ELR (cell line): ENCODE measurements at regions not wholly inside any gene's neighbourhood (a gene's known extent, or its start where the extent isn't known, plus 50 kb on each side); places are given as distances from the start of the nearest gene placed in this dataset.

Source experiments
- DNase-seq: peaks from one replicate; pipeline ENCODE4 v3.0.0-alpha.2; 2015; ENCODE audit warnings: low read depth

DNA sequence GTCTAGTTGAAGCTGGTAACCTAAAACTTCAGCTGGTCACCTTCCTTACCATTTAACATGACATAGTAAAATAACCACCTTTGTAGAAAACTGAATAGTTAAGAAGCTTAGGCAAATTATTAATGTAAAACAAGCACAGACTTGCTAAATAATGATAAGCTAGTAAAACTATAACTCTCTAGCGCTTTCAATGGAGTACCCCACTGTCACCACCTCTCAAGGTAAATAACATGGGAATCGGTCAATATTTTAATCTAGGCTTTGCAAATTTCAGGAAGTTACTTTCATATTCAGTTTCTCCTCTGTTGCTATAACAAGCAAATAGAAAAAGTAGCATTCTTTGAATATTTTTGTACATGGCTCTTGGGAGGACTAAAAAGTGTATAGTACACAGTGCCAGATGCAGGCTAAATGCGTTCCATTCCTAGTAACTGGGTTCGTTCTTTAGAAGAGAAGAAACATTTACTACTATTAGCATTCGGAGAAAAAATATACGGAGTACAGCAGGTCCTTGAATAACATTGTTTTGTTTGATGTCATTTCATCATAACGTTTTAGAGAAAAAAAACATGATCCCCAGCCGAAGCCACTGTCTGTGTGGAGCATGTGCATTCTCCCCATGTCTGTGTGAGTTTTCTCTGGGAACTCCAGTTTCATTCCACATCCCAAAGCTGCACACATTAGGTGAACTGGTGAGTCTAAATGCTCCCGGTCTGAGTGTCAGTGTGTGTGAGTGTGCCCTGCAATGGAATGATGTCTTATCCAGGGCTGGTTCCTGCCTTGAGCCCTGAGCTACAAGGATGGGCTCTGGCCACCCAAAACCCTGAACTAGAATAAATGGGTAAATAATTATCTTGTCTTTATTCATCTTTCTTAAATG lies 52.5 kb downstream of the EPRS1 start:
- DNase-seq, result no peak

DNA sequence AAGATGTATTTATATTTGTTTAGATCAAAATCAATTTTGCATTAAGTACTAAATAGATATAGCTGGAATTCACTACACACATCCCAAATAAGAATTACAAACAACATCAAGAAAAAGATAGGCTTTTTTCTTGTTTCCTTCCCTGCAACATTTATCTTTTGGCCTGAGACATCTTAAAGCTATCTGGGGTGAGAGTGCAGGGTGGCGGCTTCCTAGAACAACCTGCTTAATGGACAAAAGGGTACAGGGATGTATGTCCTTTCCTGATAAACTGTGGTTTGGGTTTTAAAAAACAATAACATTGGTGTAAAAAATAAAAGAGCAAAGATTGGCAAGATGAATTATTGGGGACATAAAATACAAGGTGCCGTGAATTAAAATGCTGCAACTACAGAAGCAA lies 54.4 kb downstream of the EPRS1 start:
- no peak for DNase-seq

DNA sequence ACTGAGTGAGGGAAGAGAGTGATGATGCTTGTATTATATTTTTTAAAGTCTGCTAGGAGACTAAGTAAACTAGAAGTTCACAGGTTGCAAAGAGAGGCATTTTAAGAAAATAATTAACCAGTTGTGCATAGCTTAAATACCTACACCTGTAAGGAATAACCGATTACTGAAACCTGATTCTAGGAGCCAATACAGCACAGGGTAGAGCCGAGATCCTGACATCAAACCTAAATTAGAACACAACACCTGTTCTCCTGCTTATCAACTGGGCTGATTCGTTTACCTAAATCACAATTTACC lies 54.8 kb downstream of the EPRS1 start:
- no peak for DNase-seq

DNA sequence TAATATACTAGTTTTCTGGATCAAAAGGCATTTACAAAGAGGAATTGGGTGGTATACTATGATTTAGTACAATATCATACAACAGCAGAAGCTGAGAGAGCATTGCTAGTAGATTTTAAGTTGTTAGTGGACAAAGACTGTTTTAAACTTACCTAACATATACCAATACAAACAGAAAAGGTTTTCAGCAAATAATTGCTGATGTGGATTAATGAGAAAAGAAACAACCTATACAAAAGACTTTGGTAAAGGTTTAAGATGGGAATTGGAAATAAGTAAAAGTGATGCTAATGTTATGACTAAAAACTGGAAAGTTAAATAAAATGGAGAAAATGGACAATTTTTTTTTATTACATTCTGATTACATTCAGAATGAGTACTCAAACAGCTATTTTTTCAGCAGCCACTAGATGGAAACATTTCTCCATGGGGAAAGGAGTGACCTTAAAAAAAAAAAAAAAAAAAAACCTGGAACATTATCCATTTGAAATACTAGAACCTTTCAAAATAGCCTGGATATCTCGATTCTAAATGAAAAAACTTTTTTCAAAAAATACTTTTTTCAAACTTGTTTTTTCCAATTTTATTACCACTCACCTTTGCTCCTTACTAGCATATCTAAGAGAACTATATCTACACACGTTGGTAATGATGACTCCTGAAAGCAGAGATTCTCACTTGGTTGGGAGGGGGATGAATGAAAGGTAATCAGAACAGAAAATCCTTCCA lies 55.4 kb downstream of the EPRS1 start:
- DNase-seq, result peak; percentile 68

DNA sequence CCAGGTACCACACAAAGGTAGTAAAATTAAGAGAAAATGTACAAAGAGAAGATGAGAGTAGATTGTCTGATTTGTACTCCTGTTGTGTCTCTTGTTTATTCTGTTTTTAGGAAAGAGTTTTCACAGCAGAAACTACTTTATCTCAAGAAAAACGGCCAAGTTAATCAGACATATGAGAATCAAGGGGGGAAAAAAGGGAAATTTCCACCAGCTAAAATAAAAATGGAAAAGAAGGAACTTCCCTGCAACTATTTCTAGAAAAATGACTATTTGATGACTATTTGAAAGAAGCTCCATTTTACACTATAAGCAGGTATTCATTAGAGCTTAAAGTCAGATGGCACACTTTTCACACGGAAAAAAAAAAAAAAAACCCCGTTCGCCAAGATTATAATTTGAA lies 56.5 kb downstream of the EPRS1 start:
- DNase-seq, result no peak

DNA sequence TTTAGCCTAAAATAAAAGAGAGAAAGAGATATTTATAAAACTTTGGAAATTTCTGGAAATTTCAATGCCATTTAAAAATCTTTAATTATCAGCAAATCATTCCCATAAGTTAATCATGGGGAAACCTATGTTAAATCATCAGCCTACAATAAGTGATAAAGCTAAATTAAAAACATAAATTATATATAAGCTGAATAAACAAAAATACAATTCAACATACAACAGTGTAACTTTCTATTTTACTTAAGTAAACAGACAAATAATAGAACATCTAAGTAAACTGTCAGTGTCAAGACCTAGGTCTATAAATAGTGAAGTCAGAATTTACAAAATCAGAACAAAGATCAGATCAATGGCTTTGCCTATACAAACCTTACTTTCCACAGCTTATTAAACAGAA lies 57.5 kb downstream of the EPRS1 start:
- DNase-seq, result no peak

DNA sequence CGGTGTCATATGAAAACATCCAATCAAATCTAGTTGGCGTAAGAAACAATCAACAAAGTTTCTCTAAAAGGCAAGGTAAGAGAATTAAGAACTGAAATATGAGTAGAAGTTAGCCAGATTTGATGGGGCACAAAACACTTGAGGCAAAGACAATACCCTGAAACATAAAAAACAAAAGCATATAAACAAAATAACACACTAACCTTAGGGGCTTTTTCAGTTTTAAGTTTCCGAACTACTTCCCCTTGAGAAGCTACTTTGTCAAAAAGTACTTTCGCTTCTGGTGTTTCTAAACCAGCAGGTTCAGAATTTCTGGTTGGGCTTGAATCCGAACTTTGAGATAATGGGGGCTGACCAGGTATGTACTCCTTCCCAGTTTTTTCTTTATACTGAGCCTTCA lies 57.9 kb downstream of the EPRS1 start:
- no peak for DNase-seq

DNA sequence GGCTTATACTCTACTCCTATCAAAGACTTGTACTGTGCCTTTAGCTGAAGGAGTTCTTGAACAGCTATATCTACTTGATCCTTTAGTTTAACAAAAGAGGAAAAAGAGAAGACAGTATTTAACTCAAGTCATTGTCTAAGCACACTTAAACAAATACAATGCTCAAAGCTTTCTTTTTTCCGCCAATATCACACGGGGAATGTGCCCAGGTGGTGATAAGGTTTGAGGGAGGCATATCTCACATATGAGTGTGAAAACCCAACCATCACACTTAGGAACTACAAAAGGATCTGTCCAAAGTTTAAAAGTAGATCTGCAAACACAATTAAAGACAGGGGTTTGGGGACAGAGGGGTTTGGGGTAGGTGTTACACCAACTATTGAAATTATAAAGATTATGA lies 59.0 kb upstream of the SLC30A10 start:
- DNase-seq, result no peak

DNA sequence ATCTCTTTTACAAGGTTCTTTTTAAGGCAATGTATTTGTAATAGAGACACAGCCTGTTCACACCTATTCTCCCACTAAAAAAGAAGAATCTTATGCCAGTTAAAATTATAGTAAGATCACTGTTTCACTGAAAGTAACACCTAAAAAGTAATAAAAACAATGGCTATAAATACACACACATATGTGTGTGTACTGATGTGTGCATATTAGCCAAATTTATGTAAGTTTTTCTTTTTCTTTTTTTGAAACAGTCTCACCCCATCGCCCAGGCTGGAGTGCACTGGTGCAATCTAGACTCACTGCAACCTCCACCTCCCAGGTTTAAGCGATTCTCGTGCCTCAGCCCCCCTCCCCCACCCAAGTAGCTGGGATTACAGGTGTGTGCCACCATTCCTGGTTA lies 56.8 kb upstream of the SLC30A10 start:
- DNase-seq, result no peak
